ENCODE measurements at regions not wholly inside any gene's neighbourhood (a gene's known extent, or its start where the extent isn't known, plus 50 kb on each side); places are given as distances from the start of the nearest gene placed in this dataset.

GRCh38 chr7:156032973-156033372, 220.7 kb upstream of the SHH start:
- TF ChIP-seq GATA2 (IDR thresholded peaks at IDR 0.05; ENCODE audit: low read depth, low read length) (no peak), GATA3 (IDR thresholded peaks at IDR 0.05; ENCODE audit: low read depth, low read length) (no peak)

All from SH-SY5Y (cell line).